CD4-positive, alpha-beta T cell (primary cell): ENCODE measurements at regions not wholly inside any gene's neighbourhood (a gene's known extent, or its start where the extent isn't known, plus 50 kb on each side); places are given as distances from the start of the nearest gene placed in this dataset.
"Not testable (repeated sequence)": the region's sequence is repeated elsewhere in the genome, so short reads cannot be mapped to it uniquely, and the experiment has no call there.

Experiments
- ATAC-seq: fragments of 200-7000 bp; cut with Tn5 transposase; one replicate; pipeline ENCODE4 v1.10.0; 2022; ENCODE audit warnings: mild to moderate bottlenecking; ENCODE audit not compliant: poor library complexity
- CTCF ChIA-PET: fragments of 350-600 bp; sonication (Branson Sonifier 250); formaldehyde crosslinking; loops from one replicate; lab custom pipeline; 2021; ENCODE audit warnings: antibody characterized with exemption, inconsistent platforms; lab: Charles Lee
- POLR2A ChIA-PET: fragments of 350-600 bp; sonication (Branson Sonifier 250); formaldehyde crosslinking; loops from one replicate; lab custom pipeline; 2021; ENCODE audit warnings: antibody characterized with exemption, inconsistent platforms; lab: Charles Lee
- DNase-seq, 14 experiments: peaks; one replicate each; pipeline ENCODE4 v3.0.0-alpha.2; 2013 to 2020; ENCODE audit warnings: mixed read lengths in 2 of 14
- H3K27ac ChIP-seq, 2 donors: one replicate each; pipeline versions ENCODE4 v1.5.1 to v1.7.0; 2013; ENCODE audit warnings: low read length in 2 of 2, low read depth in 1 of 2, mild to moderate bottlenecking in 1 of 2
- H3K27me3 ChIP-seq, 2 experiments: 1 replicate in 1 of 2; 2 replicates in 1 of 2; pipeline versions ENCODE4 v1.6.1 to v1.7.0; 2013; ENCODE audit warnings: low read length in 2 of 2, control low read depth in 1 of 2, mild to moderate bottlenecking in 1 of 2, moderate library complexity in 1 of 2; ENCODE audit not compliant: insufficient read depth in 2 of 2, control insufficient read depth in 1 of 2
- H3K36me3 ChIP-seq: one replicate; pipeline ENCODE4 v1.6.1; 2013; ENCODE audit warnings: low read length, control low read depth; ENCODE audit not compliant: insufficient read depth
- H3K4me1 ChIP-seq: one replicate; pipeline ENCODE4 v1.6.1; 2013; ENCODE audit warnings: low read length, control low read depth; ENCODE audit not compliant: insufficient read depth
- H3K4me3 ChIP-seq: one replicate; pipeline ENCODE4 v1.5.1; 2013; ENCODE audit warnings: mild to moderate bottlenecking, low read length, moderate library complexity
- H3K9me3 ChIP-seq, 2 experiments: 1 replicate in 1 of 2; 2 replicates in 1 of 2; pipeline versions ENCODE4 v1.6.1 to v1.7.0; 2013; ENCODE audit warnings: low read length in 2 of 2, mild to moderate bottlenecking in 2 of 2, control low read depth in 1 of 2, moderate library complexity in 1 of 2; ENCODE audit not compliant: control insufficient read depth in 1 of 2, insufficient read depth in 1 of 2
- H3K27ac Mint-ChIP-seq: one replicate; pipeline ENCODE4 v1.8.0; 2020; ENCODE audit warnings: mixed read lengths
- H3K27me3 Mint-ChIP-seq: one replicate; pipeline ENCODE4 v1.8.0; 2021; ENCODE audit warnings: mixed read lengths
- H3K36me3 Mint-ChIP-seq: one replicate; pipeline ENCODE4 v1.8.0; 2021; ENCODE audit warnings: low read depth, mixed read lengths
- H3K4me1 Mint-ChIP-seq: one replicate; pipeline ENCODE4 v1.8.0; 2021; ENCODE audit warnings: low read depth, mixed read lengths
- H3K4me3 Mint-ChIP-seq: one replicate; pipeline ENCODE4 v1.8.0; 2020; ENCODE audit warnings: mild to moderate bottlenecking, mixed read lengths
- H3K9me3 Mint-ChIP-seq: one replicate; pipeline ENCODE4 v1.8.0; 2020; ENCODE audit warnings: mixed read lengths
- CTCF ChIP-seq: fragments of 200-600 bp; IDR thresholded peaks from one replicate; pipeline ENCODE4 v1.8.0; 2022; ENCODE audit warnings: antibody characterized with exemption, mild to moderate bottlenecking
- intact Hi-C, 2 experiments: fragments of 100-400 bp; cut with DNase I in 1 of 2; cut with micrococcal nuclease in 1 of 2; formaldehyde crosslinking; loops; one replicate each; pipeline versions ENCODE4 v1.15.1 to v1.9.0; 2023 to 2025; cut with DNase I, micrococcal nuclease

GRCh38 chr1:104259481-104259880 is 509.8 kb downstream of the AMY1C start:
- no peaks in the 10 kb centered on the region for H3K4me1 ChIP-seq
- no peak for ATAC-seq
- H3K4me3 ChIP-seq = no peak overlapping the region
- DNase-seq = no peak
- H3K27ac ChIP-seq = no peak overlapping the region
- H3K27me3 ChIP-seq = no peaks in the 10 kb centered on the region
- H3K36me3 Mint-ChIP-seq = no peaks in the 10 kb centered on the region
- POLR2A ChIA-PET = no interaction called here
- H3K27ac Mint-ChIP-seq = no peak overlapping the region
- no peaks in the 10 kb centered on the region for H3K36me3 ChIP-seq
- H3K9me3 ChIP-seq = peaks cover 0 to 18% of the 10 kb centered on the region in 2 experiments
- H3K27me3 Mint-ChIP-seq = no peaks in the 10 kb centered on the region
- CTCF ChIA-PET = no interaction called here
- no peak for TF ChIP-seq CTCF
- no peak overlapping the region for H3K4me3 Mint-ChIP-seq
- H3K9me3 Mint-ChIP-seq = peaks cover 14% of the 10 kb centered on the region
- no peaks in the 10 kb centered on the region for H3K4me1 Mint-ChIP-seq
- intact Hi-C loops = no loop called here

- H3K36me3 ChIP-seq, H3K4me3 ChIP-seq, H3K36me3 Mint-ChIP-seq, H3K4me1 Mint-ChIP-seq, H3K4me1 ChIP-seq, H3K27ac Mint-ChIP-seq, intact Hi-C loops, H3K27me3 Mint-ChIP-seq, POLR2A ChIA-PET, H3K4me3 Mint-ChIP-seq, ATAC-seq, H3K27ac ChIP-seq, CTCF ChIA-PET, H3K27me3 ChIP-seq, DNase-seq: not testable (repeated sequence)
- peaks cover 17% of the 10 kb centered on the region for H3K9me3 Mint-ChIP-seq
- peaks cover 0 to 14% of the 10 kb centered on the region in 2 experiments for H3K9me3 ChIP-seq
Measured at GRCh38 chr1:104263110-104263509, 513.4 kb downstream of the AMY1C start.

GRCh38 chr1:104264521-104264920 is 514.8 kb downstream of the AMY1C start:
- Mint-ChIP-seq H3K36me3 (no peaks in the 10 kb centered on the region), H3K4me3 (no peak overlapping the region), H3K4me1 (no peaks in the 10 kb centered on the region), H3K27ac (no peak overlapping the region), H3K27me3 (no peaks in the 10 kb centered on the region), H3K9me3 (peaks cover 15% of the 10 kb centered on the region)
- Histone ChIP-seq H3K27me3 (no peaks in the 10 kb centered on the region), H3K4me3 (no peak overlapping the region), H3K4me1 (no peaks in the 10 kb centered on the region), H3K9me3 (peaks cover 0 to 14% of the 10 kb centered on the region in 2 experiments), H3K36me3 (no peaks in the 10 kb centered on the region), H3K27ac (no peak overlapping the region)
- ChIA-PET CTCF (no interaction called here), POLR2A (no interaction called here)
- DNase-seq (no peak), ATAC-seq (no peak)
- intact Hi-C loops = no loop called here
- TF ChIP-seq CTCF = no peak

GRCh38 chr1:104265163-104265562 is 515.5 kb downstream of the AMY1C start:
- DNase-seq (no peak), ATAC-seq (no peak)
- peaks cover 10% of the 10 kb centered on the region for H3K9me3 Mint-ChIP-seq
- intact Hi-C loops = no loop called here
- no peak overlapping the region for H3K27ac ChIP-seq
- H3K4me3 Mint-ChIP-seq = no peak overlapping the region
- H3K27me3 ChIP-seq = no peaks in the 10 kb centered on the region
- H3K4me3 ChIP-seq = no peak overlapping the region
- H3K36me3 ChIP-seq = no peaks in the 10 kb centered on the region
- POLR2A ChIA-PET = no interaction called here
- CTCF ChIA-PET = no interaction called here
- H3K27me3 Mint-ChIP-seq = no peaks in the 10 kb centered on the region
- no peak for TF ChIP-seq CTCF
- no peak overlapping the region for H3K27ac Mint-ChIP-seq
- no peaks in the 10 kb centered on the region for H3K4me1 Mint-ChIP-seq
- no peaks in the 10 kb centered on the region for H3K36me3 Mint-ChIP-seq
- H3K9me3 ChIP-seq = peaks cover 0 to 20% of the 10 kb centered on the region in 2 experiments
- H3K4me1 ChIP-seq = no peaks in the 10 kb centered on the region
